ENCODE measurements at regions not wholly inside any gene's neighbourhood (a gene's known extent, or its start where the extent isn't known, plus 50 kb on each side); places are given as distances from the start of the nearest gene placed in this dataset.

DNA sequence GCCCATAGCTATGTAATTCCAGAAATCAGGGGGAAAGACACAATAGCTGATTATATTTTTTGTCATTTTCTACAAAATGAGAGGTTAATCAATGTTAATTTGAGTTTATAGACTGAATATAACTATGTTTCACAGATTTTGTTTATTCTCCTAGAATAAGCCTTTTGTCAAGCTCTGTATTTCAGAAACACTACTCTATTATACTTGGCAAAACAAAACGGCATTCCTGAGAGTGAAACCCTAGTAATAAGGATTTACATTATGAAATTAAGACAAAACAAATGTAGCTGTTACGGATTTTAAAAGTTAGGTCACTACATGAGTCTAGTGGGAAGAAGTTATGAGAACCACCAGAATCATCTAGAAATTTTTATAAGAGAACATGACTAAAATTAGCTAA, 334.2 kb downstream of the KLF12 start:
- no peak for DNase-seq (ENCODE audit: low read depth)

DNA sequence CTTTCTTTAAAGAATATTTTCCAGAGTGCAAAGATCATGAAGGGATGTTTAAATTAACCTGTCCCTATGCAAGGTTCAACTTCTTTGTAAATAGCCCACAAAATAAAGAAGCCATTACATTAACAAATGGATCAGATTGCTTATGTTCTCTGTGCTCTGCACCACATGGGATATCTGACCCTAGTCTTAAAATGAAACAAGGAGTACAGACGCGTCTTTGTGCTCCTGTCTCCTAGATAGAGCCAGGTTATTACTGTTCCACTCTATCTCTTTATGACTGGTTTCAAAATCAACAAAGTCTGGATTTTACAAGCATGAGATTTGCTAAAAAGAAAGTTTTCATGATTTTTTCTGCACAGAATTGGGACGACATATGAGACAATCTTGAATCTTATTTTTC, 339.4 kb downstream of the KLF12 start:
- DNase-seq (ENCODE audit: low read depth) = no peak

DNA sequence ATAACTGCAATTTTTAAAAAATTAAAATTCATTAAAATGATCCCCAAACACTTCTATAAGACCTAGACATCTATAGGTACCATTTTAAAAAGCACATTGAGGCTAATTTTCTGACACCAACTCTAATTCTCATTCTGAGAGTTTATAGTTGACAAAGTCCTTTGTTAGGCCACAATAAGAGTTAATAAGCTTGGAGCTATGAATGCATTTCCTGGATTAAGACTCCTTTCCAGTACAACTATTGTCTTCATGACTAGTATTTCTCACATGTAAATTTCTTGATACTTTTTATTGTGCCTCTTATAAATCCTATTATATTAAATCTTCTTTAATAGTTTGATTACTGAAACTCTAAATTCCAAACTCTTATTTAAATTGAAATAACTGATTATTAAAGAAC, 340.8 kb downstream of the KLF12 start:
- DNase-seq (ENCODE audit: low read depth) = no peak

DNA sequence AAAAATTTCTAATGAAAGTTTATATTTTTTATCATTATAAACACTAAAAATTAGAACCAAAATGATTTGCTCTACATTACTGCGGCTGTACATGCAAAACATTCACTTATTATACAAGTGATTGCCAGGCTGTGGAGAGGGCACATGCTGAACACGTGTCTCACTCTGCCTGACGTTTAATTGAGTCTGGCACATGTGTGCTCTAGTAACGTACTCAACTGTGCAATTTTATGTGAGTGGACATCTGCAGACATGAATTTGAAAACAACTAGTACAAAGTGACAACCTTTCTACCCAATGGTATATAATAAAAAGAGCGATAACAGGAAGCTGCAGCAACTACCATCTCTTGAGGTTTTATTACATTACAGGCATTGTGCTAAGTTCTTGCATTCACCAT, 341.4 kb downstream of the KLF12 start:
- no peak for DNase-seq (ENCODE audit: low read depth)

DNA sequence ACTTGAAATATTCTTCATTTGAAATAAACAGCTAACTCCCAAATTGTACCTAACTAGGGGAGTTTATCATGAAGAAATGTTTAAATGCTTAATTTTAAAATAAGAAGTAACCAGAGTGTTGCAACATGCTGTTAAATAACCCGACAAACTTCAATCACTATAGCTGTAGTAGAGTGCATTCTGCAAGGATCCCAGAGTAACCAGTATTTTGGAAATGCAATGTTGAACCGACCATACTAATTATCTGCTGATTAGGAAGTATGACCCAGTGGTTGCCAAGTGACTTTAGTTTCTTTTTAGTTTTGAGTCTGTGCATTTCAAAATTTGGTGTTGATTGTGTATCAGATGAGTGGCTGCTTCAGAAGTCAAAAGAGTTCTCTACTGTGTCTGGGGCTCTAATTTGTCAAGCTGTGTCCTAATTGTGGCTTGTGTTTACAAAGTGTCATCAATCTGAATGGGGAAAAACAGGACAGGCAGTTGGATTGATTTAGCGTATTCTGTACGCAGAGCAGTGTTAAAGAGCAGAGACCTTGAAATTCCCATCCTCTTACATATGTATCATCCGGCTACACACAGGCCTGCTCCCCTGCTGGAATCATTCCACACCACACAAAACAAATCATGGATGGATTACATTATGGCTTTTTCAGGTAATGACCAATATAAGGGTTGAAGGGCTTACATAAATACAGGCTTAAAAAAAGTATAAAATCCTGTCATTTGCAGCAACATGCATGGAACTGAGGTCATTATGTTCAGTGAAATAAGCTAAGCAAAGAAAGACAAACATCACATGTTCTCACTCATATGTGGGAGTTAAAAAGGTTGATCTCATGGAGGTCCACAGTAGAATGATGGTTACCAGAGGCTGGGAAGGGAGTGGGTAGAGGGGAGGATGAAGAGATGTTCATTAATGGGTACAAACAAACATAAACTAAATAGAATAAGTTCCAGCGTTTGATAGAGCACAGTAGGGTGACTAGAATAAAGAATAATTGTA, 351.5 kb downstream of the KLF12 start:
- DNase-seq (ENCODE audit: low read depth) = no peak

DNA sequence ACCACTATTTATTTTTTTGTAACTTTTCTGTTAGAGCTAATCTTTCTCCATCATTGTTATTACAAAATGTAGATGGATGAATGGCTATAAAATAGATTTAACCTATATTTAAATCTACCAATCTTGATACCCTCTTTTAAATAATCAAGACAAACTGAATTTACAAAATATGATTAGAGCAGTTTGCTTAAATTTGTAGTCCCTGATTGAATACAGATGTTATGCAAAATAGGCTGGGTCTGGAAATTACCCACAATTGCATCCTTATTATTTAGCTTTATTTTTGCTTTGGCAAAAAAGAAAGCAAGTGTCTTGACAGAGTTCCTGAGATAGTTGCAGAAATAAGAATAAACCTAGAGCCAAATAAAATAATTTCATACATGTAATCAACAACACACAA, 352.8 kb downstream of the KLF12 start:
- no peak for DNase-seq (ENCODE audit: low read depth)

DNA sequence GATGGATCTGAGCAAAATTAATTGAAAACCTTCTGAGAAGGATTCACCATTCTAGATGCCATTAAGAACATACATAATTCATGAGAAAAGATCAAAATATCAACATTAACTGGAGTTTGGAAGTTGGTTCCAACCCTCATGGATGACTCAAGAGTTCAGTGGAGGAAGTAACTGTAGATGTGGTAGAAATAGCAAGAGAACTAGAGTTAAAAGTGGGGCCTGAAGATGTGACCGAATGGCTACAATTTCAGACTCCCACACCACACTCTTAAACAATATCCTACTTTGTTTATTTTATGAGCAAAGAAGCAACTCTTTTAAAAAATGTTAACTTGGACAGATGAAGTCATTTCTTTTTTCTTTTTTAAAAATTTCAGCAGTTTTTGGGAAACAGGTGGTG, 354.3 kb downstream of the KLF12 start:
- DNase-seq (ENCODE audit: low read depth) = no peak

DNA sequence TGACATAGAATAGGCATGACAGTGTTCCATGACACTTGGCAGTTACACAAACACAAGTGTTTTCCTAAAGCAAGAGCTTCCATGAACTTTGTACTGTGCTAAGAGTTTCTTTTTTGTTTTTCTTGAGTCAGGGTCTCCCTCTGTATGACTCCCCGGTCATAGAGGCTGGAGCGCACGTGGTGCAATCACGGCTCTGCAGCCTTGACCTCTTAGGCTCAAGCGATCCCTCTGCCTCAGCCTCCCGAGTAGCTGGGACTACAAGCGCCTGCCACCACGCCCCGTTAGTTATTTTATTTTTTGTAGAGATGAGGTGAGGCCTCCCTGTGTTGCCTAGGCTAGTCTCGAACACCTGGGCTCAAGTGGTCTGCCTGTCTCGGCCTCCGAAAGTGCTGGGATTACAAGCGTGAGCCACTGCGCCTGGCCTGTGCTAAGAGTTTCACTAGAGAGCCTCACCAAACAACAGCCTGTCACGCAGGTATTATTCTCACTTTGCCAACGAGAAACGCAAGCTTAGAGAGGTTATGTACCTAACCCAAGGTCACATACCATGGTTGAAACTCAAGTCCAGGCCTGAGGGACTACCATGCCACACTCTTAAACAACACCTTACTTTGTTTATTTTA, 355.9 kb downstream of the KLF12 start:
- DNase-seq (ENCODE audit: low read depth) = no peak

DNA sequence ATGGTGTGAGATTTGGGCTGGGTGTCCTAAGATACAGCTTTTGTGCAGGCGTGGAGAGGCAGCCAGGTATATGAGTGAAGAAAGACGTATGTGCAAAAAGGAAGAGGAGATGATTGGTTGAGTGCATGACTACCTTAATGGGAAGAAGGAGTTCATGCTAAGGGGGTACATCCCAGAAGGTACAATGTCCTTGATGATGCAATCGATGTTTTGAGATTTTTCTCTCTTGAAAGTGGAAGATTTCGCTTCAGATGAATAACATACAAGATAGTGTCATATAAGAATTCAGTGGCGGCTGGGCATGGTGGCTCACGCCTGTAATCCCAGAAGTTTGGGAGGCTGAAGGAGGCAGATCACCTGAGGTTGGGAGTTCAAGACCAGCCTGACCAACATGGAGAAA, 357.1 kb downstream of the KLF12 start:
- no peak for DNase-seq (ENCODE audit: low read depth)

DNA sequence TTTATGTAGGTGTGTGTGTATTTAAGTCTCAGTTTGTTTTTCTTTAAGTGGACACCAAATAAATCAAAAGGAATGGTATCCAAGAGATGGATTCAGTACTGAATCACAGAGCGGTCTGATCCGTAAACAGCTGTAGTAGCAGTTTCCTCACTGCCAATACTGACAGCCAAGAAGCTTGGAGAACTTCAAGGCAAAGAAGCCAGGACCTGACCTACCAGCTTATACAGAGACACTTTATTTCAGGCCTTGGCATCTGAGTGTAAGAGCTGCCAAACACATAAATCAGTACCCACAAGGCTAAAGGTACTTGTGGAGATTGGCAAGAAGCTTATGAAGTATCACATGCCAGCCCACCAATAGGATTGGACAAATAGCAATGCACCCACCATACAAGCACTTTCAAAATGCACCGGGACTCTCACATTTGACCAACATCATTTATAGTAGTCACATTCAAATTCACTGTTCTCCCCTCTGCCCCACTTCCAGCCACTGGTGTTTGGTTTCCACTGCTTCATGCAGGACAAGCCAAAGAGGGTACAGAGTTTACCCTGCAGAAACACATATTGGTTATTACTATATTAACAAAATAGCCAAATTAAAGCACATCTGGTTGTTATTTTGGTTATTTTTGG, 357.9 kb downstream of the KLF12 start:
- DNase-seq (ENCODE audit: low read depth) = no peak

DNA sequence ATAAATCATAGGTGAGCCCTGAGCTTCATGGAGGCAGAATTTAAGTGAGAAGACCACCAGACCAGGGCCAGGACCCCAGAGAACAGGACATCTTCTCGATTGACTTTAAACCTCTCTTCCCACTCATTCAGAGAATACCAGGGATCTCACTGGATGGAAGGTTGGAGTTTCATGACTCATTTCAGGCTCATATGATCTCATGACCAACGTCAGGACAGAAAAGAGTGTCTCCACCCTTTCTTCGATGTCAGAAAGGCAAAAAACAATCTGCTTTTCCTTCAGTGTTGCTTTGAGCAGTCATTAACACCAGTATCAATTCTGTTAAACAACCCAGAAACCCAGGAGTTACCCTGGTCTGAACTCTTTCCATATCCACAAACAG, 361.0 kb downstream of the KLF12 start:
- DNase-seq (ENCODE audit: low read depth) = no peak

DNA sequence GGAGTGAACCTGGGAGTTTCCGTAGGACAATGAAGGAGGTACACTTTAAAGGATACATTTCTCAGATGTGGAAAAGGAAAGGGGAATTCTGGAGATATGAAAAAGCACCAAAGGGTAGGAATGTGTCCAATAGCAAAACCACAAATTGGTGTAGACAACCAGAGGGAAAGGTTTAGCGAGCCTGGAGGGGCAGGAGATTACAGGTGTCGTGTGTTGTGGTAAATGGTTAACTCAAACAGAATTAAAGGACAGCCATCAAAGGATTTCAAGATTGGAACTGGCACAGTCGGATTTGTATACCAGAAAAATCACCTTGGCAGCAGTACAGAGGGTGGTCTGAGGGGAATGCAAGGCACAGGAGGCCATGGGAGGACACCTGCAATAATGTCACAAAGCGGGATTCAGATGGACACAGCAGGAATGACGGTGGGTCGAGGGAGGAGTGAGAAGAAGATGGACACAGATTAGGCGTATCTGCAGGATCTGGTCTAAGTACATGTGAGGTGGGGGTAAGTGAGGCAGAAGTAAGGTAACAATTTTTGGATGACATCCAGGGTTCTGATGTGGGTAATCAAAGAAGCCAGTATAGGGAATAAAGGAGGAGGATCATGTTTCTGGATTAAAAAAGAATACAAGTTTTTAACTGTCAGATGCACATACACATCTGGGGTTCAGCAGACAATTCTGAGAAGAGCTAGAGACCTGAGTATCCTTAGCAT, 361.6 kb downstream of the KLF12 start:
- no peak for DNase-seq (ENCODE audit: low read depth)

DNA sequence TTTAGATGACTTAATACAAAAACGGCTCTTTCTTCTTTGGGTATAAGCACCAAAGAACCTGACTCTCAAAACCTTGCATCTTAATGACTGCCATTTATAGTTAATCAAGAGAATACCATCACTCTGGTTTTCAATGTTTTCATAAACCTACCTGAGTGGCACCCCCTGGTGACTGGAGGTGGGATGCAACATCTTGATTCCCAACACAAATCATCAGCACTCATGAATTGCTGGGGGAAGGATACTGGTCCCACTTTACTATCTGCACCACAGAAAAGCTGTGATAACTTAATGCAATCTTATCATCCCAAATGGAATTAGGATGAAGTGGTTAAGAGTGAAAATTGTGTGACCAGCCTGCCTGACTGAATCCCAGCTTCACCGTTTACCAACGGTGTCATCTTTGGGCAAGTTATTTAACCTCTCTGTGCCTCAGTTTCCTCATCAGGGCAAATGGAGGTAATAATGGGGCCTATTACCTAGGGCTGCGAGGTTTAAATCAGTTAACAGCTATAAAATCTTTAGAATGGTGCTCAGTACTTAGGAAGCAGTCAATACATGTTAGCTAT, 366.4 kb downstream of the KLF12 start:
- DNase-seq (ENCODE audit: low read depth) = peak; percentile 20

DNA sequence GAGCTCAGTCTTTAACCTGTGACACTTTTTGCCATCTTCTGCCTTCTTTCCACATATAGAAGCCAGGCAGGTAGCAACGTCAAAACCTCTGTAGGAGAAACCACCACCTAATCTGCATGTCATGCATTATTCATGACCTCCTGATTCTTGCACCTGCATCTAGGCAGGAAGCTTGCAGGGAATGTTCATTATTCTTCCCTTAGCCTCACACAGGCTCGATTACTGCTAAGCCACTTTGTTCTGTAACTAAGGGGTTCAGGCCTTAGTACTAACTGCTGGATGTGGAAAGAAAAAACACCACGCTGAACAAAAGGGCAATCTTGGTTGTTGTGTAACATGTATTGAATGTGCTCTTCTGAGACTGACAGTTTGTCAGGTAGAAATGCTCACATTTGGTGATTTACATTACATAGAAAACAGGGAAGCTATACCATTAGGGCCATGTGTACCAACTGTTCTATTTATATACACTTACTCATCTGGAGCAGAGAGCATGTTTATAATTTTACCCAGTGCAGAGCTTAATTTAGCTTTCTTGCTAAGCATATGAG, 366.9 kb downstream of the KLF12 start:
- DNase-seq (ENCODE audit: low read depth) = no peak

DNA sequence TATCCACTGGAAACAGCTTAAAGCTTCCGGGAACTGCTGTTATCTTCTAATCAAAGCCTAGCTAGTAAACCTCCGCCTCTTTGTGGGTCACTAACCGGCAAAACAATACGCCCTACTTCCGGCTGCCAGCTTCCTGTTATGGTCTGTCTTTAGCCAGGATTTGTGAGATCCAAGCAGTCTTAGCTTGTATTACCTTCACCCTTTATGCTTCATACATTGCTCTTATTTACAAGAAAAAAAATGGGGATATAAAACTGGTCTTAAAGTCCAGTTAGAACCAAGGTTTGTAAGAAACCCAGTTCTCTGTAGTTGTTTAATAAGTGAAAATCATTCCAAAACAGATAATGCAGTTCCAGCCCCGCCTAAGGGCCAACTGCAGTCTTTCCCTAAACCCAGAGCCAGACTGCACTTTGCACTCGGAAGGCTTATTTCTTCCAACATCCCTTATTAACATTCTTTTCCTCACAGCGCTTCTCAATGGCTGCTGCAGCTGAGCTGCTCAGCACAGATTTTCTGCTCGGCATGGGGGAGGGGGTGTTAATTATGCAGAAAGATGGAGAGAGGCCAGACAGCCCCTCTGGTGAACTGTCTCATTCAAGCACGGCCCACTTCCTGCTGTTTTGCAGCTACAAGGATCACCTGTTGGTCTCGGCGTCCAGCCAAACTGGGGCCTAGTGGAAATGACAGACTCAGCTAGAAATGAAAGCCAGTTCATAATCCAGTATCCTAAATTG, 368.4 kb downstream of the KLF12 start:
- no peak for DNase-seq (ENCODE audit: low read depth)

DNA sequence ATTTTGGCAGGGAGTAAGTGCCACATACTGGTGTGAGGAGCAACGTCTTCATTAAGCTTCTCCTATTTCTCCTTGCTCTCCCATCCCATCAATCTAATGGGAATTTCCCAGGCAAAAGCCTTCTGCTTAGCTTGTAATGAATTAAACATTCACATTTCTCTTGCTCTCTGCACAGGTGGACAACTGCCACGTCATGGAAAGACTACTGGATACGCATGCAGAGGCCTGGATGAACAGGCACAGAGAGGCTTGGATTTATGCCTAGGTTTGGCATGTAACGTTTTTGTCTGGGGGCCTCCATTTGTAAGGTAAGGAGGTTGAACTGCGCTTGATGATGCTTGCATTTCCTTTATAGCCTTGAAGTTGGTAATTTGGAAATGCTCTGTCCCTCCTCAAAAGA, 374.8 kb downstream of the KLF12 start:
- no peak for DNase-seq (ENCODE audit: low read depth)

DNA sequence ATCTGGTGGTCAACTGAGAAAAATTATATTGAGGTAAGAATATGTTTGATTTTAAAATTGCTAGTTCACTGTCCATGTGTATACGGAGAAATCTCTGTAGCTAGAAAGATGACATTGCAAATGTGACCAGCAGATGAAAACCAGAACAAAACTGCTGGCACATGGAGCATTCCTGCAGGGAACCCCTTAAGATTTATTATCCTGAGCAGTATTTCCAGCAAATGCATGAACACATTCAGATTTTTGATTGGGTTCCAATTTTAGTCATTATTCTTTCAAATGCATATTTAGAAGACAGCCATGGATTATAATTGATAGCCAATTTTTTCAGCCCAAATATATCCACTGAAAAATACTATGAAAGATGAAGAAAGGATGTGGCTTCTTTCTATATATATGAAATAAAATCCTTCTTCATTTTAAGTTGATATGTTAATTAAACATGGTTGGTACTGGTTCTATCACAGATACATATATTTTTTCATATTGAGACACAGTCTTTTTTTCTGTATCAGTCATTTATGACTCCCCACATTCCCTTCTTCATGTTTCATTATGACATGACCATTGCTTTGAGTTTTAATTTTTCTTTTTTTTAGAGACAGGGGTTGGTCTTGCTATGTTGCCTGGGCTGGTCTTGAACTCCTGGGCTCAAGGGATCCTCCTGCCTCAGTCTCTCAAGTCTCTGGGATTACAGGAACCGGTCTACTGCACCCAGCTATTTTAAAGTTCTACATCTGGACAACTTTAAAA, 376.5 kb downstream of the KLF12 start:
- no peak for DNase-seq (ENCODE audit: low read depth)

DNA sequence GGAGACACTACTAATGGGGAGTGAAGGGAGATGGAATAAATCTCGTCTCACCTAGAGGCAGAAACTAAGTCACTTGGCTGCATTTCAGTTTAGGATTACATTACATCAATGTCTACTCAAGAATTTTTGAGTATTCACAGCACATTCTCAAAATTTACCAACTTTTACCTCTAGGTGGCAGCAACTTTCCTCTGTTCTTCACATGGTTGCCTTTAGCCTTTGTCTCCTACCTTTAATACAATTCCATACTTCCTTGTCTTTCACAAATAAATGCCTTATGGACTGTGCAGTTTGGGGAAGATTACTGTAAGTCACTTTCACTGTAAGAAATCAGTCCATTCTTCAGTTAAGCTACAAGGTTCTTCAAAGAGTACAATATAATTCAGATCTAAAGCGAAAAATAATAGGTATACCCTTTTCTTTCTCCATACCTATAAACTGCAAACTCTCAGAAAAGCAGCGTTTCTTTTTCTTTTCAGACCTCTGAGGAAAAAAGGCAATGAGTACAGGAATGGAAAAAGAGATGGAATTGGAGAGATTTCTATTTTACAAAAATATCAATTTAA, 379.4 kb downstream of the KLF12 start:
- DNase-seq (ENCODE audit: low read depth) = peak; percentile 71

DNA sequence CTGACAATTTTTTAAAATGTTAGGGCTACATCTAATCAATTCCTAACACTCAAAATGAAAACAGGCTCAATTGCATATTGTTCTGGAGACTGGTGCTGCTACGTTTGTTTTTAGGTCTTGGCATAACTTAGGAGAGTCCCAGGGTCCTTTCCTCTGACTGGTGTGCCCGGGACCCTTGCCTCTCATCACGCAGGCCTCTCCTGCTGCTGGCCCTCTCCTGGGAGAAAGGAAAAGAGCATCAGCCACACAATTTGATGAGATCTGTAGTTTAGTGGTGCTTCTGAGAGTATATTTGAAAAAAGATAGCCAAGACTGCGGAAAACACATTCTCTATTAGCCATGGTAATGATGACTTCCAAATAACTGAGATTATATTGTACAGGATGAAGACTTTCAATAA, 380.0 kb downstream of the KLF12 start:
- no peak for DNase-seq (ENCODE audit: low read depth)

DNA sequence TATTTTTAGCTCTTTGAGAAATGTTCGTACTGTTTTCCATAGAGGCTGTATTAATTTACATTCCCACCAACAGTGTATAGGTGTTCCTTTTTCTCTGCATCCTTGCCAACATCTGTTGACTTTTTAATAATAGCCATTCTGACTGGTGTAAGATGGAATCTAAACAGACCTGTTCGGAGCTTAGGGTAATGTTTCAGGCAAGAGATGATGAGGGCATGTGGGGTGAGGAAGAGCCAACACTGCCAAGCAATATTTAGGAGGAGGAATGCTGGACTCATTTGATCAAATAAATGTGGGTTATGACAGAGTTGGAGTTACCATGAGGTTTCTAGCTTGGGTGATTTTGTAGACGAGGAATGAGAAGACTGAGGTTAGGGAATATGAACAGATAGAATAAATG, 382.9 kb downstream of the KLF12 start:
- no peak for DNase-seq (ENCODE audit: low read depth)

Data from ELR (cell line).